ENCODE measurements at regions not wholly inside any gene's neighbourhood (a gene's known extent, or its start where the extent isn't known, plus 50 kb on each side); places are given as distances from the start of the nearest gene placed in this dataset.

DNA sequence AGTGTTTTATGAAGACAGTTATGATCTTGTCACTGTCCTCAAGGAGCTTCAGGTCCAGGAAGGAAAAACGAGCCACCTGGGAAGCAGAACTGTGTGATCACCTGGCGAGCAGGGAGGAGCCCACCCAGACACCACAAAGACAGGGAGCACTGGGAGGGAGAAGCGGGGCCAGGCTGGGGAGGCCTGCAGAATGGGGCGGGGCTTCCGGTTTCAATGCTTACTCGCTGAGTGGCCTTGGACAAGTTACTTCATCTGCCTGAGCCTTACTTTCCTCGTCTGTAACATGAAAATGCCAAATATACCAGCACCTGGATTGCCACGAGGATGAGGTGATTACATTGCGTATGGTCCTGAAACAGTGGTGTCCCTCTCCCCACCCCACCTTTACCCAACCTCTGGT, 227.5 kb downstream of the ANKRD30B start:
- no peaks in the 10 kb centered on the region for H4K20me1 ChIP-seq (ENCODE audit: insufficient read depth, low read length)
- no peak overlapping the region for H3K4ac ChIP-seq (ENCODE audit: low read depth, low read length)
- dilution Hi-C loops (cut with HindIII; ENCODE audit: low sequenced_read_pairs, unreplicated experiment) = no loop called here
- no peak overlapping the region for H2BK20ac ChIP-seq (ENCODE audit: low read depth, low read length)
- no peak overlapping the region for H3K14ac ChIP-seq (replicated peaks; ENCODE audit: low read depth, low read length)
- no peak for TF ChIP-seq FOS (IDR thresholded peaks at IDR 0.05; ENCODE audit: low read depth, low read length)
- TF ChIP-seq SMC3 (IDR thresholded peaks at IDR 0.05; ENCODE audit: low read depth, low read length) = no peak
- TF ChIP-seq BHLHE40 (IDR thresholded peaks at IDR 0.05; ENCODE audit: low read depth, low read length) = no peak
- no peak for TF ChIP-seq ELK1 (IDR thresholded peaks at IDR 0.05; ENCODE audit: borderline replicate concordance, low read depth, low read length)
- TF ChIP-seq CHD1 (IDR thresholded peaks at IDR 0.05; ENCODE audit: low read depth, low read length) = no peak
- TF ChIP-seq USF2 (IDR thresholded peaks at IDR 0.05; ENCODE audit: low read depth, low read length) = no peak
- no peak for TF ChIP-seq RFX5 (IDR thresholded peaks at IDR 0.05; ENCODE audit: low read depth, low read length)
- no peak for TF ChIP-seq MXI1 (IDR thresholded peaks at IDR 0.05; ENCODE audit: borderline replicate concordance, low read depth, low read length)
- TF ChIP-seq RCOR1 (IDR thresholded peaks at IDR 0.05; ENCODE audit: insufficient replicate concordance, low read length) = no peak
- no peak for TF ChIP-seq NFE2L2 (IDR thresholded peaks at IDR 0.05; ENCODE audit: low read depth, low read length)
- TF ChIP-seq MAZ (IDR thresholded peaks at IDR 0.05; ENCODE audit: borderline replicate concordance, low read depth, low read length) = no peak
- no peak for TF ChIP-seq CTCF (conservative IDR thresholded peaks at IDR 0.05; ENCODE audit: low read depth, low read length)
- TF ChIP-seq POLR2A (IDR thresholded peaks at IDR 0.05; ENCODE audit: low read depth, low read length) = no peak
- no peak for TF ChIP-seq CEBPB (IDR thresholded peaks at IDR 0.05; ENCODE audit: low read depth, low read length)
- no peak for TF ChIP-seq MAFK (IDR thresholded peaks at IDR 0.05; ENCODE audit: low read depth, low read length)
- TF ChIP-seq RAD21 (IDR thresholded peaks at IDR 0.05; ENCODE audit: low read length) = no peak
- H2BK5ac ChIP-seq (ENCODE audit: low read depth, low read length, poor library complexity, severe bottlenecking) = no peak overlapping the region
- no peak overlapping the region for H2AK5ac ChIP-seq (ENCODE audit: low read depth, low read length)
- DNase-seq (no peak), ATAC-seq (ENCODE audit: low read depth) (no peak)
- in situ Hi-C loops (cut with MboI; ENCODE audit: low sequenced_read_pairs) = loop anchor here (10.0 kb wide), 1 partner anchor 61 kb away; no protein-coding TSS in a partner anchor
- H3K27ac ChIP-seq (ENCODE audit: insufficient read depth, low read length) = no peak overlapping the region
- H4K8ac ChIP-seq (ENCODE audit: low read depth in 2 of 2, low read length in 2 of 2) = no peak overlapping the region
- no peak overlapping the region for H3K4me3 ChIP-seq (ENCODE audit: insufficient read depth, low read depth, low read length)
- intact Hi-C loops (cut with micrococcal nuclease) = no loop called here
- 0% methylated on average over 1 of the region's 9 CpGs; no CpG with 5 or more reads in 1 of the 2 experiments for WGBS, 2 experiments (ENCODE audit: extremely low coverage in 2 of 2, insufficient read length in 1 of 2)
- H2AK9ac ChIP-seq (replicated peaks; ENCODE audit: low read depth, low read length, poor library complexity) = no peak overlapping the region
- ChIA-PET CTCF (no interaction called here), POLR2A (ENCODE audit: unreplicated experiment) (no interaction called here)
- H2BK15ac ChIP-seq (ENCODE audit: low read depth, low read length) = no peak overlapping the region
- no peak overlapping the region for H4K91ac ChIP-seq (ENCODE audit: insufficient read depth, low read depth, low read length)
- H3K56ac ChIP-seq (ENCODE audit: extremely low read depth, insufficient read depth, low read length) = no peak overlapping the region
- H3K23ac ChIP-seq (ENCODE audit: low read depth, low read length) = no peak overlapping the region
- H3K4me1 ChIP-seq (ENCODE audit: control insufficient read depth, insufficient read depth, low read length) = no peaks in the 10 kb centered on the region
- H3K18ac ChIP-seq (ENCODE audit: low read depth, low read length) = no peak overlapping the region
- no peak overlapping the region for H2AFZ ChIP-seq (replicated peaks; ENCODE audit: low read length, poor library complexity)
- BruUV-seq (replicated peaks) = no TSS peak
- H3K27me3 ChIP-seq (ENCODE audit: control insufficient read depth, insufficient read depth, low read length) = no peaks in the 10 kb centered on the region
- H3K36me3 ChIP-seq (ENCODE audit: control insufficient read depth, insufficient read depth, low read length) = no peaks in the 10 kb centered on the region
- no peak overlapping the region for H2BK120ac ChIP-seq (ENCODE audit: low read depth, low read length)
- H3K9ac ChIP-seq (ENCODE audit: low read depth, low read length) = no peak overlapping the region
- H3K4me2 ChIP-seq (ENCODE audit: low read depth, low read length) = no peak overlapping the region
- peaks cover 18% of the 10 kb centered on the region; the same call in 1 of the 2 replicates for H3K9me3 ChIP-seq (ENCODE audit: control insufficient read depth, insufficient read depth, low read length)
- H4K5ac ChIP-seq (ENCODE audit: low read depth, low read length) = no peak overlapping the region
- no peaks in the 10 kb centered on the region for H3K79me1 ChIP-seq (ENCODE audit: low read depth in 1 of 2, low read length in 2 of 2)
- H3K9me1 ChIP-seq (ENCODE audit: insufficient read depth, low read length) = no peaks in the 10 kb centered on the region
